ENCODE measurements at regions not wholly inside any gene's neighbourhood (a gene's known extent, or its start where the extent isn't known, plus 50 kb on each side); places are given as distances from the start of the nearest gene placed in this dataset.

- no peak for TF ChIP-seq ZFP3 (CRISPR knock-in tag; IDR thresholded peaks at IDR 0.05)
- no peak for TF ChIP-seq ZNF70 (CRISPR knock-in tag; IDR thresholded peaks at IDR 0.05)
- TF ChIP-seq ARNTL (CRISPR knock-in tag; IDR thresholded peaks at IDR 0.05; ENCODE audit: borderline replicate concordance, low read depth): no peak
- TF ChIP-seq TOX (CRISPR knock-in tag; IDR thresholded peaks at IDR 0.05; ENCODE audit: borderline replicate concordance): no peak
- TF ChIP-seq, protein P1, sequence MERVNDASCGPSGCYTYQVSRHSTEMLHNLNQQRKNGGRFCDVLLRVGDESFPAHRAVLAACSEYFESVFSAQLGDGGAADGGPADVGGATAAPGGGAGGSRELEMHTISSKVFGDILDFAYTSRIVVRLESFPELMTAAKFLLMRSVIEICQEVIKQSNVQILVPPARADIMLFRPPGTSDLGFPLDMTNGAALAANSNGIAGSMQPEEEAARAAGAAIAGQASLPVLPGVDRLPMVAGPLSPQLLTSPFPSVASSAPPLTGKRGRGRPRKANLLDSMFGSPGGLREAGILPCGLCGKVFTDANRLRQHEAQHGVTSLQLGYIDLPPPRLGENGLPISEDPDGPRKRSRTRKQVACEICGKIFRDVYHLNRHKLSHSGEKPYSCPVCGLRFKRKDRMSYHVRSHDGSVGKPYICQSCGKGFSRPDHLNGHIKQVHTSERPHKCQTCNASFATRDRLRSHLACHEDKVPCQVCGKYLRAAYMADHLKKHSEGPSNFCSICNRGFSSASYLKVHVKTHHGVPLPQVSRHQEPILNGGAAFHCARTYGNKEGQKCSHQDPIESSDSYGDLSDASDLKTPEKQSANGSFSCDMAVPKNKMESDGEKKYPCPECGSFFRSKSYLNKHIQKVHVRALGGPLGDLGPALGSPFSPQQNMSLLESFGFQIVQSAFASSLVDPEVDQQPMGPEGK (CRISPR knock-in tag; IDR thresholded peaks at IDR 0.05; ENCODE audit: borderline replicate concordance): no peak
- TF ChIP-seq, protein P2, sequence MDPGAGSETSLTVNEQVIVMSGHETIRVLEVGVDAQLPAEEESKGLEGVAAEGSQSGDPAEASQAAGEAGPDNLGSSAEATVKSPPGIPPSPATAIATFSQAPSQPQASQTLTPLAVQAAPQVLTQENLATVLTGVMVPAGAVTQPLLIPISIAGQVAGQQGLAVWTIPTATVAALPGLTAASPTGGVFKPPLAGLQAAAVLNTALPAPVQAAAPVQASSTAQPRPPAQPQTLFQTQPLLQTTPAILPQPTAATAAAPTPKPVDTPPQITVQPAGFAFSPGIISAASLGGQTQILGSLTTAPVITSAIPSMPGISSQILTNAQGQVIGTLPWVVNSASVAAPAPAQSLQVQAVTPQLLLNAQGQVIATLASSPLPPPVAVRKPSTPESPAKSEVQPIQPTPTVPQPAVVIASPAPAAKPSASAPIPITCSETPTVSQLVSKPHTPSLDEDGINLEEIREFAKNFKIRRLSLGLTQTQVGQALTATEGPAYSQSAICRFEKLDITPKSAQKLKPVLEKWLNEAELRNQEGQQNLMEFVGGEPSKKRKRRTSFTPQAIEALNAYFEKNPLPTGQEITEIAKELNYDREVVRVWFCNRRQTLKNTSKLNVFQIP (CRISPR knock-in tag; IDR thresholded peaks at IDR 0.05; ENCODE audit: borderline replicate concordance, low read depth): no peak
- TF ChIP-seq TSHZ2 (CRISPR knock-in tag; IDR thresholded peaks at IDR 0.05): no peak
Observed at GRCh38 chr10:55485827-55486226, 684.8 kb upstream of the PCDH15 start.
